ENCODE measurements at regions not wholly inside any gene's neighbourhood (a gene's known extent, or its start where the extent isn't known, plus 50 kb on each side); places are given as distances from the start of the nearest gene placed in this dataset.

DNA sequence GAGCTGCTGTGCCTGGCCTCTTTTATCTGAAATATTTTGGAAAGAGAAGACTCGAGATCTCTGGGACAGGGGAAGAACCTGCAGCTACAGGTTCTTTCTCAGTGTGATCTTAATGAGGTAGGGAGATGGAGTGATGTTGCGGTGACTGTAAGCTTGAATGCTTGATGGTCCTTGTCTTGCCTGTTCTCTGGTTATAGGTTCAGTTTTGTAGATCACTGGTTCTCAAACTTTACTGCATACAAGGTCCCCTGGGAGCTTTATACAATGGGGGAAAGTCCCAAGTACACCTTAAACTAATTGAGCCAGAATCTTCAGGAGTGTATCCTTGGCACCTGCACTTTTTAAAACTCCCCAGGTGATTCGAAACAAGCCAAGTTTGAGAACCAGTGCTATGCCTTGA lies 136.7 kb upstream of the CXCR4 start:
- H3K4me3 ChIP-seq (ENCODE audit: low read depth, low read length): no peak overlapping the region
- no peak for TF ChIP-seq CTCF (IDR thresholded peaks at IDR 0.05; ENCODE audit: insufficient read depth, low read length, missing control alignments)
- no peak for DNase-seq (ENCODE audit: low read depth, low spot score)
- POLR2A ChIA-PET: no interaction called here
- CTCF ChIA-PET: no interaction called here

DNA sequence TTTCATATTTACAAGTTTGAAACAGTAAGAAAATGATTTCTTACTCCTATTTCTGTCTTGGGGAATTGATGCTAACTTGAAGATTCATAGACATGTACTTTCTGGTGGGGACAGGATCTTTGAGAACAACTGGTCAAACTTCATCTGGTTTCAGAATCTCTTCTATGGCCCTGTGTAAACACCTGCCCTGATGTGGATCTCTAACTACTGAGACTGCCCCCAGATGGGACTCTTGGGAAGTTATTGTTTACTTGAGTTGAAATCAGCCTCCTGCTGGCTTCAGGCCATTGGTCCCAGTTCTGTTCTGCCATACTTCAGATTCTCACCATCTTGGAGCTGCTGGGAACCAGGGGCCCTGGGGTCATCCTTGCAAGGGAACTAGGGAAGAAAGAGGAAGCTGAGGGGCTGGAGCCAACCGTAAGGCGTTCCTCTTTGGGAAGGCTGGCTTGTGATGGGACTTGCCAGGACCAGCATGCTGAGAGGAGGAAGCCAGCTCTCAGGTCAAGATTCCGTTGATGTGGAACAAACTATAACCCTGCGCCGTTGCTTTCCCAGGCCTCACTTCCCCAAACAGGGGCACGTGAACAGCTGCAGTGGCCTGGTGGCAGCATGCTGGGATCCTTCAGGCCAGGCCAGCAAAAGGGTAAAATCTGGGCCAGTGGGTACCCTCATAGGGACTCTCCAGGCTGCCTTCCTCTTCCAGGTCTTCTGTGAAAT lies 135.5 kb upstream of the CXCR4 start:
- DNase-seq (ENCODE audit: low read depth, low spot score): no peak
- CTCF ChIA-PET: no interaction called here
- TF ChIP-seq CTCF (IDR thresholded peaks at IDR 0.05; ENCODE audit: insufficient read depth, low read length, missing control alignments): no peak
- POLR2A ChIA-PET: no interaction called here
- H3K4me3 ChIP-seq (ENCODE audit: low read depth, low read length): no peak overlapping the region

DNA sequence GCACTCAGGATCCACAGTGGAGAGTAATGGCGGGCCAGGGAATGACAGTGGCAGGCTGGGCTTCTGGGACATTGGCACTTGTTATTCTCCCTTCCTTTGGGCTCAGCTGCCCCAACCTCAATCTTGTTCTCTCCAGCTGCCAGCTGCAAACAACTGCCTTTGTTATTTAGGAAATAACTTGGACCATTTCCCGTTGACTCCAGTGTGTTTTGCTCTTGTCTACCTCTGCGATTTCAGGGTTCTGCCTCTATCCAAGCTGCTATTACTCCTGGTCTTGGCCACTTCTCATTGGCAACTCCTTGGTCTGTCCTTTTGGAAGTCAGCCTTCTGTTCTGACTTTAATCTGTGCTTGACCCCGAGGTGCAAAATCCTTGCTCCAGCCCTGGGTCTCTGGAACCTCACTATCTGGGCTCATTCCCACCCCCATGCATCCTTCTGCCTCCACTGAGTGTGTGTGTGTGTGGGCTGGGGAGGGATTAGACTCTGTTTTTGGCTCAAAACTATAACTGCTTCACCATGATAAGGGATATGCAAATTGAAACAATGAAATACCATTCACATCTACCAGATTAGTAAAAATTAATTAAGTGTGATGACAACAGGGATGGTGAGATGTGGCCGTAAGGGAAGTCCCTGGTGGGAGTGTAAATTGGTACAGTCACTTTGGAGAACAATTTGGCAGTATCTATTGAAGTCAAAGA lies 134.1 kb upstream of the CXCR4 start:
- DNase-seq (ENCODE audit: low read depth, low spot score): no peak
- no peak overlapping the region for H3K4me3 ChIP-seq (ENCODE audit: low read depth, low read length)
- TF ChIP-seq CTCF (IDR thresholded peaks at IDR 0.05; ENCODE audit: insufficient read depth, low read length, missing control alignments): no peak
- ChIA-PET CTCF (no interaction called here), POLR2A (no interaction called here)

DNA sequence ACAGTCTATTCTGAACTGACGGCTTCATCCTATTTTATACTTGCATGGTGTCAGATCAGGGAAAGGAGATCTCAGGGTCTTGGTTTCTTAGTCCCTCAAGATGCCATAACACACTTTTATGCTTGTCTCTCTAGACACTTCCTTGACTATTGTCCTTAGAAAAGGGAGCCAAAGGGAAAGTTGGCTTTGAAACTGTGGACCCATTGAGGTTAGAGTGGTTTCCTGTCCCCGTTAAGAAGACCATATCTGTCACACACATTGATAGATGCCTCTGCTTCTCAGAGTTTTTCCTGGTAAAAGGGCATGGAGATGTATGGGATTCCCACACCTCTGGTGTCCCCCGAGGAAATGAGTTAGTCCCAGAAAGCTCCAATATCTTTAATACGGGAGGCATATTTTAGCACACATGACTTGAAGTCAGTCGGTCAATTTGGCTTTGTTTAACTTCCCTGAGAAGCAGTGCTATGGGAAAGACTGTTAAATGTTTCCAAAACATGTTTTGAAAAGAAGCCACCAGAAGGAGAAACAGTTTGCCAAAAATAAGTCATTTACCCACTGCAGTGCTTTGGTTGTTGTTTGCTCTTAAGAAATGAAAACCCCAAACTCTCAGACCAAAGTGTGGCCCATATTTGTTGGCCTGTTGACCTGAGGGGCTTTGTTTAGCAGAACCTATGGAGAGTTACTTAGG lies 133.4 kb upstream of the CXCR4 start:
- DNase-seq (ENCODE audit: low read depth, low spot score): no peak
- POLR2A ChIA-PET: no interaction called here
- CTCF ChIA-PET: no interaction called here
- no peak for TF ChIP-seq CTCF (IDR thresholded peaks at IDR 0.05; ENCODE audit: insufficient read depth, low read length, missing control alignments)
- no peak overlapping the region for H3K4me3 ChIP-seq (ENCODE audit: low read depth, low read length)

DNA sequence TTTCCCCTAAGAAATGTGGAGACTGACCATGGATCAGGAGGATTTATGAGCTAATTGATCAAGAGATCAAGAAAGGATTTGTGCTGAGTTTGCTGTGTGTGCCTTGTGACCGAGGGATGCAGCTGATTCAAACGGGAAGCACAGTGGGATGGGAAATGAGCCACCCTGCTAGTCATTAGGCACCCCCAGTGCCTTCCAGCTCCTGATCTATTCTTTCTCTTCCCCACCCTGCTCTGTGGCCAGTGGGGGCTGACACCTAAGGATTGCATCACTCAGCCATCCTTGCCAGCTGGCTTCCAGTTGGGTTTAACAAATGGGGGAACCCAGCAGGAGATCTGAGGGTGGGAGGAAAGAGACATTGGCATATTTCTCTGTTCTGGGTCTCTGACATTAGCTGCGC lies 132.2 kb upstream of the CXCR4 start:
- ChIA-PET CTCF (no interaction called here), POLR2A (no interaction called here)
- DNase-seq (ENCODE audit: low read depth, low spot score): no peak
- no peak for TF ChIP-seq CTCF (IDR thresholded peaks at IDR 0.05; ENCODE audit: insufficient read depth, low read length, missing control alignments)
- H3K4me3 ChIP-seq (ENCODE audit: low read depth, low read length): no peak overlapping the region

DNA sequence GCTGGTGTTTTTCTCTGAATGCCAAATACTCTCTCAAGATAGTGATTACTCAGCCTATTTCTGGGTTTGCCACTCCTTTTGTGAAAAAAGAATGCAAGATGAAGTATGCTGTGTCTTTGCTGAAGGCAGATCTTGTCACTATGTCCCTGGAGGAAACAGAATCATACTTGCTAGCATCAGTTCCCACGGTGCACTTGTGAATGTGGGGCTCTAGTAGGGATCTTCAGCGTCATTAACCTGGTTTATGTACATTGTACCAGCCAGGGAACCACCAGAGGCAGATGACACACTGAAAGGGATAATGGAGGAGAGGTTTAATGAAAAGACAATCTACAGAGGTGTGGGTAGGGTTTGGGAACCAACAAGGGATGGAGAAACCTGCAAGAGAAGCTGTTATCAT lies 131.0 kb upstream of the CXCR4 start:
- CTCF ChIA-PET: no interaction called here
- POLR2A ChIA-PET: no interaction called here
- H3K4me3 ChIP-seq (ENCODE audit: low read depth, low read length): no peak overlapping the region
- TF ChIP-seq CTCF (IDR thresholded peaks at IDR 0.05; ENCODE audit: insufficient read depth, low read length, missing control alignments): no peak
- no peak for DNase-seq (ENCODE audit: low read depth, low spot score)
